ENCODE measurements at regions not wholly inside any gene's neighbourhood (a gene's known extent, or its start where the extent isn't known, plus 50 kb on each side); places are given as distances from the start of the nearest gene placed in this dataset.

DNA sequence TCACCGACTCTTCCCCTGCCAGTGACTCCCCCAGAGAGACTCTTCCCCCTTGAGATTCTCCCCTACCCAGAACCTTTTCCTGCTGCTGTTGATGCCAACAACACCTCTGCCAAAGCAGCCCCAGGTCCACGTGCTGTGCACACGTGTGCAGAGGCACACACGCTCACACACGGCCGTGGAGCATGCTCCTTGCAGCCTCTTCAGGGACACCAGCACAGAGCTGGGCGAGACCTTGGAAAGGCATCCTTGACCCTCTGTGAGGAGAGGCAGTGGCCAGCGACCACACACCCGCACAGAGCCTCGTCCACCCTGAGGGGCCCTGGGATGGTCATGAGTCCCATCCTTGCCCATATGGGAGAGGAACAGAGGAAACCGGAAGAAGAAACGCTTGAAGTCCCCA, 181.9 kb downstream of the RBFOX3 start:
- no peak overlapping the region for H3K4me3 ChIP-seq (ENCODE audit: low read depth, low read length)

DNA sequence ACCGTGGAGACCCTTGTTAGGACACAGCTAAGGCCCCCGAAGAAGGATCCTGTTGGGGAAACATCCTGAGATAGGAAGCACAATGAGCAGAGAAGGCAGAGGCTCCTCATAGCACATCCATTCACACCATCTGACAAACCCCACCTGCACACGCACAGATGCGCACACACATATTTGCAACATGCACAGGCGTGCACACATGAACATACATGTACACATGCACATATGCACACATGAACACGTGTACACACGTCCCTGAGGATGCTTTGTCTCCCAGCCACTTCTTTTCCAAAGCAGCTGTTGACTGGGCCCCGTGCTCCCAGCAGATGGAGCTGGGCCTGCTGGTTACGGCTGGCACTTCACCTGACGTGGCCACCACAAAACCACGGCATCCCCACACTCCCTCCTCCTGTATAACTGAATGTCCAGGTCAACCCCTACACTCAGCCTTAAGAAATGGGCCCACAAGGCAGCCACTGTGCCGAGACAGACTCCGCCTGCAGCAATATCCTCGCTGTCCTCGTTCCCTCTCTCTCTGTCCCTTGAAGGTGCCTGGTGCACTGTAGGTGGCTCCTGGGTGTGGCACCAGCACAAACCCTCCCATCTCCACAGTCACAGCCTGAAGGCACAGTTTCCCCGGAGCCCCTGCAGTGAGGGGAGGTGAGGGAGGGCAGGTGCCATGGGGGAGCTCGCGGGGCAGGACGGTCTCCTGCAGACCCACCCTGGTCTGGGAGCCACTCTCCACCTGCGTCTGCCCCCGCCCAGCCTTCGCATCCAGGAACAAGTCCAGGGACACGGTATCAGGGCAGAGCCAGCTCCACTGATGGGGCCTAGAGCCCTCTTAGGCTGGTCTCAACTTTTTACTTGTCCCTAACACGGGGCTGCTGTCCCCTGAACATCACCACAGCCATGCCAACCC, 183.0 kb downstream of the RBFOX3 start:
- H3K4me3 ChIP-seq (ENCODE audit: low read depth, low read length) = no peak overlapping the region

DNA sequence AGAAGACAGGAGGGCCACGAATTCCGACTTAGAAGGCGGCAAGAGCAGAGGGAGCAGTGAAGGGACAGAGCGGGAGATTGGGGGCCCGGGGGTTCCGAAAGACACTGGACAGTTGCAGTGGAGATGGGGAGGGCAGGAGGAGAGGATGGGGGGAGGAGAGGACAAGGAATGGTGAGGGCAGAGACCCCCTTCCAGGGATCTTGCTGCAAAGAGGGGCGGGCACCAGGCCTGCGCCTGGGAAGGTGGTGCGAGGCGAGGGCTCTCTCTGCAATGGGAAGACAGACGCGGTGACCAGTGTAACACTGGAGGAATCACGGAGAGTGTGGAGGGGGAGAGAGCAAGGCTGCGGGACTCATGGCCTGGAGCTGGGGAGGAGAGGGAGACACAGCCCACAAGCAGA, 185.2 kb downstream of the RBFOX3 start:
- no peak overlapping the region for H3K4me3 ChIP-seq (ENCODE audit: low read depth, low read length)

DNA sequence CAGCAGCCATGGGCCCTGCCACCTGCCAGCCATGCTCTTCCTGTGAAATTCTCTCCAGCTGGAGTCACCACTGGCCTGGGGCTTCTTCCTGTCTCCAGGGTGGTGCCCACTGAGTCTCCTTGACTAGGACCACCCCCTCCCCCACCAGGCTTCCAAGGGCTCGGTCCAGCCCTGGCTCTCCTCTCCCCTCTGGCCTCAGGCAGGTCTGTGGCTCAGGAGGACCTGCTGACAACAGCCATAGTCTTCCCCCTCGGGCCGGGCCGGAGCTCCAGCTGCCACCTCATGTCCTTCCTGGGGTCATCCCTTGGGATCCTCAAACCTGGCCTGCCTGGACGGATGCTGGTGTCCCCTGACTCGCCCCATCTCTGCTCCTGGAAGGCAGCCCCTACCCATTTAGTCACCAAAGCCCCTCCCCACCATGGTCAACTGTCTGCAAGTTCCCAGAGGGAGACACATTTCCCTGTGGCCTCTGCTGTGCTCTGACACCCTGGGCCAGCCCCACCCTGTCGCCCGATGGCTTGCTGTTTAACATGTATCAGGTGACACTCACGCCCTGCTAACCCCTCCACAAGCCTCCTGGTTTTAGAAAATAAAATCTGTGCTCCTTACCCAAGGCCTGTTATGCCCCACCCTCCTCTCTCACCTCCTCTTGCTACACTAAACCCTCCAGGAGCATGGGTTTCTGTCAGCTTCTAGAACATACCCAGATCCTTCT, 186.2 kb downstream of the RBFOX3 start:
- H3K4me3 ChIP-seq (ENCODE audit: low read depth, low read length) = no peak overlapping the region

DNA sequence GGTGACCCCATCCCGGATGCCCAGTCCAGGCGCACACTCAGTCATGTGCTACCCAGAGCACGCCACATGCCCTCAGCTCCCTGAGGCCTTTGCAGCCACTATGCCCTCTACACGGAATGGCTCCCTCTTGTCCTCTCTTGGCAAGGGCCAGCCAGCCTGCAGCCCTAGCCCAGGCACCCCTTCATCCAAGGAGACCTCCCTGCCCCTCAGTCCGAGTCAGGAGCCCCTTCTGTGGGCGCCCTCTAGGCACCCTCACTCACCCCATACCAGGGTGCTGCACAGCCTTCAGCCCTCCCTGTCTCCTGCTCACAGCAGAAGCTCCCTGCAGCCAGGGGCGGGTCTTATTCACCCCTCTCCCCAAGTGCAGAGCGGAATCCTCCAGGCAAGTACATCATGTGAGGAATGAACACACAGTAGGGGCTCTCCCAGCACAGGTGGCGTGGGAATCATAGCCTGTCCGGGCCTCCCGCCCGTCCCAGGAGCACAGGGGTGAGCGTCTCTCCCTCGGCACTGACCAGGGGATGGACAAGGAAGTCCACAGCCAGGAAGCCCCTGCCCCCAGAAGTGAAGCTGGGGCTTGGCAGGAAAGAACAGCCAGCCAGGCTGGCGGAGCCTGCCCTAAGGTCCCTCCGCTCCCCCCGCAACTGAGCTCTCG, 186.9 kb downstream of the RBFOX3 start:
- H3K4me3 ChIP-seq (ENCODE audit: low read depth, low read length) = no peak overlapping the region

DNA sequence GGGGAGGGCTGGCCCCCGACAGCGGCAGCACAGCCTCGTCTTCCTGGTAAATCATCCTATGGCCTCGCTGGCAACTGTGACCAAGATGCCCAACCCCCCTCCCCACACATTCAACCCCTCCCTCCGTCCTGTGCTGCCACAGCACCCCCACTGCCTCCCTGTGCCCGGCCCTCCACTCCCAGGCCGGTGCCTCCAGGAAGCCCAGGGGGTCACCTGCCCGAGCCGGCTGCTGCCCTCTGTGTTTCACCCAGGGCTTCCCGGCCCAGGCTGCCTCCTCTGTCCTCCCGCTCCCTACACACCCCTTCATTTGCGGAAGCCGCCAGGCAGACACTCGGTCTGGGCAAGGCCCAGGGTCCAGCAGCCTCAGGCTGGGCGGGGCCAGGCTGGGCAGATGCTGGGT, 188.6 kb downstream of the RBFOX3 start:
- H3K4me3 ChIP-seq (ENCODE audit: low read depth, low read length) = no peak overlapping the region

DNA sequence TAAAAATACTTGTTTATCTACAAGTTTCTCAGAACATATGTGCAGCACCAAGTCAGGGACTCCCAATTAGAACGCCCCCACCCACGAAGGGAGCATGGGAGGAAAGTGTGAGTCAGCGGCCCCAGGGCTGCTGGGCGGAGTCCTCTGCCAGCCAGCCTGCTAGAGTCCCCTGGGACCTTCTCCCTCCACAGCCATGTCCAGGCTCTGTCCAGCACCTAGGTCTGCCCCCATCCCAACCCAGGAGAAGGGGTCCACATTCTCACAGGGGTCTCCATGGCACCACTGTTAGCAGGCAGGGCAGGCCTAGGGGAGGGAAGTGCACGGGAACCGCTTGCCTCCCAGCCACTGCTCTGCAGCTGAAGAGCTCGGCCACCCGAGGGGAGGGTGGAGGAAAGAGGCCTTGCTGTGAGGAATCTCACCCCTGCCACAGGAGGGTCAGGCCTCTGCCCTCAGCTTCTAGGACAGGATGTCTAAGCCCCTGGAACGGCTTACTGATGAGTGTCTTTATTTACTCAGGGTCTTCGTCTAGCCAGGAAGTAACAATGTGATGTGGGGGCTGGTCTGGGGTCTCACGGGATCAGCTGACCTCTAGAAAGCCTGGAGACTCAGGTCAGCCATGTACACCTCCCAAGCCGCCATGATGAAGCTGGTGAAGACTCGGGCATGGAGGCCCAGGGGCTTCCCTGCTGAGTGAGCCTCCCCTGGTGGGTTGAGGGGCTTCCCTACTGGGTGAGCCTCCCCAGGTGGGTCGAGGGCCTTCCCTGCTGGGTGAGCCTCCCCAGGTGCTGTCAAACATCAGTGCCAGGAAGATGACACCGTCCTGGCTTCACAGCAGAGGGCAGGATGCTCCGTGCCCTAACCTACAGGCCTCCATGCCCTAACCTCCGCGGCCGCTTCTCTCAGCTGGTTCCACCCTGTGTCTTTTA, 190.3 kb downstream of the RBFOX3 start:
- H3K4me3 ChIP-seq (ENCODE audit: low read depth, low read length) = no peak overlapping the region

DNA sequence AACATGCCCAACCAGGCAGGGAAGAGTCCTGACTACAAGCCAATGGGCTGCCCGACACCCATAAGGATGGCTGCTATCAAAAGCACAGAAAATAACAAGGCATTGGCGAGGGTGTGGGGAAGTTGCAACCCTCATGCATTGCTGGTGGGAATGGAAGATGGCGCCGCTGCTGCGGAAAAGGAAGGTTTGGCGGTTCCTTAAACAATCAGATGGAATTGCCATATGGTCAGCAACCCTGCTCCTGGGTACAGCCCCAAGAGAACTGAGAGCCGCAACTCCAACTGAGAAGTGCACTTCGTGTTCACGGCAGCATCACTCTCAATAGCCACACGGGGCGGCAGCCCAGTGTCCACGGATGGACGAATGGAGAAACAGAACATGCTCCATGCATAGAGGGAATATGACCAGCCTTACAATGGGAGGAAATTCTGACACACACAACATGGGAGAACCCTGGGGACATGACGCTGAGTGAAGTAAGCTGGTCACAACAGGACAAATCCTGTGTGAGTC, 193.3 kb downstream of the RBFOX3 start:
- no peak overlapping the region for H3K4me3 ChIP-seq (ENCODE audit: low read depth, low read length)

DNA sequence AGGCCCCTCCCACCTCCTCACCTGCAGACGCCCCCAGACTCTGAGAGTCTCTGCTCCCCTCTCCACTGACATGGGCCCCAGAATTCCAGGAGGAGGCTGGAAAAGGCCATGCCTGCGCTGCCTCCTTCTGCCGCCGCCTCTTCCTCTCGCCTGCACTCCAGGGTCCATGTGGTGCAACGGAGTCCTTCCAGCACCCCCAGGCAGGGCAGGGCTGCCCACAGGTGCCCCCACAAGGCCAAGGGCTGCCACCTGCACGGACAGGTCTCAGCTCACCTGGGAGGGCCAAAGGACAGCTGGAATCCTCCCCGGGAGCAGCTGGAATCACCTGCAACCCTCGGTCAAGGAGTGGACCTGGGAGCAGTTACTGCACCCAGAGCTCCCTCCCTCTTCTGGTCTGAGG, 194.9 kb downstream of the RBFOX3 start:
- H3K4me3 ChIP-seq (ENCODE audit: low read depth, low read length) = no peak overlapping the region

DNA sequence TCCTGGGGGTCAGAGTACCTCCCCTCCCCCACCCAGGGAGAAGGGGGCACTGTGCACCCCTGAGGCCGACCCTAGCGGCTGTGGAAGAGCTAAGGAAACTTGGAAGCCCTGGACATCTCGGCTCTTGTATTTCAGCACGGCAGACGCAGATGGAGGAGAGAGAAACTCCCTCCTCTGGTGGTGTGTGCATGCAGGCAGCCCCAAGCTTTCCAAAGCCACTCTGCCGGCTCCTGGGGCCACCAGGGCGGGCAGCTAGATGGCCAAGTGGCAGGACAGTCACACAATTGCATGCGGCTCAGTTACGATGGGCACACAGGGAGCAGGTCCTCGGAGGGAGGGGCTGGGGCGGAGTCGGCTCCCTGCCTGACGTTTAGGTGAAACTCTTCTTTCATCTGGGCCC, 195.5 kb downstream of the RBFOX3 start:
- H3K4me3 ChIP-seq (ENCODE audit: low read depth, low read length) = no peak overlapping the region

DNA sequence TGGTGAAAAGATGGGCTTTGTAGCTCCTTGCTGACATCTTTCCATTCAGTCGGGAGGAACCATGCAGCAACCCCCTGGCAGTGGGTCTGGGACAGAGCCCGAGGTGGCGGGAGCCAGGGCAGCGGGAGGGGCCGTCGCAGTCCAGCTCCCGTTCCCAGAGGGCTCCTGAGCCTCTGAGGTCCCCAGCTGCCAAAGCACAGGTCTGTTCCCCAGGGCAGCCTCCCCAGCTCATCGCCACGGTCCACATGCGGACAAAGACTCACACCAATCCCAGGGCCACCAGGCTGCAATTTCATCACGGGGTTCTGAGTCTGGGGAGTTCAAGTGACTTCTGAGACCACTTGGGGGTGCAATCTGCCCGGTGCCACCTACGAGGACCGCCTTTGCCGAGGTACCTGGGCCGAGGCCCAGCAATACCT, 196.0 kb downstream of the RBFOX3 start:
- H3K4me3 ChIP-seq (ENCODE audit: low read depth, low read length) = no peak overlapping the region

DNA sequence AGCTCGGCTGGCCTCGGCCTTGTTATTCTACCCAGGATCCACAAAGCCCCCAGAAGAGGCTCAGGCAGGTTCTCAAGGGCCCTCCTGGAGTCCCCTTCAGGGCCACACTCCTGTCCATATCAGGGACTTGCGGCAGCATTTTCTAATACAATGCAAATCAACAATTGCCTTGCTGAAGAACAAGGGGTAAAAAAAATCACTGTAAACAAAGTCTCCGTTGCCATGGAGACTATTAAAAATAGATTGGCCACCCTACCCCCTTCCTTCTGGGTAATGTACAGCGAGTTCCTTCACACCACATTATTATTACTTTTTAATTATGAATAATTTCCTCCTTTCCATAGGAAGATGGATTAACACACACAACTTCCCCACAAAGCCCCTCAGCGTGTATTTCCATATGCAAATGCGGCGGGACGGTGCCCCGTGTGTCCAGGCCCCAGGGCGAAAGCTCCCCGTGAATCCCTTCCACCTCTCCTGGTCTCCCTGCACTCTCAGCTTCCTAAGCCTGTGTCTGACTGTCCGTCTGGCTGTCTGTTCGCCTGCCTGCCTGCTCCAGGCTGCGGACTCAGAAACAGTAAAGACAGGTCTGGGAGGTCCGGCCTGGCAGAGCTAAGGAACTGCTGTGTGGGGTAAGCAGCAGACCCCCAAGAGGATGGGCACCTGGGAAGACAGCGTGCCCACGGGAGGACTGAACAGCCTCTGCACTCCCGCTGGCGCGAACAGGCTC, 196.6 kb downstream of the RBFOX3 start:
- no peak overlapping the region for H3K4me3 ChIP-seq (ENCODE audit: low read depth, low read length)

DNA sequence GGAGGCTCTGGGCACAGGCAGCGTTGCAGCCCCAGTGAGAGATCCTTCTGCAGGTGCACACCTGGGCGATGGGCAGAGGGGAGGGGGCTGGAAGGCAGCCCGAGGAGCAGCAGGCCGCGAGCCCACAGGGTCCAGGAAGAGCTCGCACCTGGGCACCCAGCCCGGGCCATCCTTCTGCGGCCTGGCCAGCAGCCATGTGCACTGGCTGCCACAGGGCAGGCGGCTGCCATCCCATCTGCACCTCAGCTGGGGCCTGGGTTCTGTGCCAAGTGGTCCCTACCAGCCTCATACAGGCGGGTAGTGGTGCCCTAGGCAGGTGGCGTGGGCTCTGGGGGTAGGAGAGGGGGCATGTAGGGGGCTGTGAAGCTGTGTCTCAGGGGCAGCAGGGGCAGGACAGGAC, 197.2 kb downstream of the RBFOX3 start:
- H3K4me3 ChIP-seq (ENCODE audit: low read depth, low read length) = no peak overlapping the region

DNA sequence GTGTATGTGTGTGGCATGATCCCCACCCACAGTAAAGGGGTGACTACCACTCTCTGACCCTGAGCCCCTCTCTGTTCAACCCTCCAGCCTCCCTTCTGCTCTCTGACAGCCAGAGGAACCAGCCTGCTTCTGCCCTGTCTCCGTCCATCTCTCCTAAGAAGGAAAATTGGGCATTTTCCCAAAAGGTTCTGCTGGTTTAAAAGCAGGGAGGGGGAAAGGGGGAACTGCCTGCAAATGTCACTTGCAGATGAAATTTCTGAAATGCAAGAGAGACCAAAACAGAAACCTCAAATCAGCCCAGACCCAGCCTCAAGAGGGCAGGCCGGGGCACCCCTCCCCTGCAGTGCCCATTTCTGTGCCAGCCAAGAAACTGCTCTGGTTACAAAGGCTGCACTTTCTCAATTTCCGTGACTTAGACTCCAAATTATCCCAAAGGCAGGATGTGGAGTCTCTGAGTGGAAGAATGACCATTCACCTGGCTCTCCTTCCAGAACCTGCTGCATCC, 197.9 kb downstream of the RBFOX3 start:
- no peak overlapping the region for H3K4me3 ChIP-seq (ENCODE audit: low read depth, low read length)

DNA sequence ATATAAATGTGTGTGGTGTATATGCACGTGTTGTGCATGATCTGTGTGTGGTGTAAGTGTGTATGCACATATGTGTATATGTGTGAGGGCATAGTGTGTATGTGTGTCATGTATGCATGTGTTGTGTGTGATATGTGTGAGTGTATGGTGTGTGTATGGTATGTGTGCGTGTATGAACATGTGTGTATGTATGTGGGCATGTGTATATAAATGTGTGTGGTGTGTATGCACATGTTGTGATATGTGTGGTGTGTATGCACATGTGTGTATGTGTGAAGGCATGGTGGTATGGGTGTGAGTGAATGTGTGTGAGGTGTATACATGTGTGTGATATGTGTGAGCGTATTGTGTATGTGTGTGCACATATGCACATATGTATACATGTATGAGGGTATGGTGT, 198.7 kb downstream of the RBFOX3 start:
- H3K4me3 ChIP-seq (ENCODE audit: low read depth, low read length) = no peak overlapping the region

DNA sequence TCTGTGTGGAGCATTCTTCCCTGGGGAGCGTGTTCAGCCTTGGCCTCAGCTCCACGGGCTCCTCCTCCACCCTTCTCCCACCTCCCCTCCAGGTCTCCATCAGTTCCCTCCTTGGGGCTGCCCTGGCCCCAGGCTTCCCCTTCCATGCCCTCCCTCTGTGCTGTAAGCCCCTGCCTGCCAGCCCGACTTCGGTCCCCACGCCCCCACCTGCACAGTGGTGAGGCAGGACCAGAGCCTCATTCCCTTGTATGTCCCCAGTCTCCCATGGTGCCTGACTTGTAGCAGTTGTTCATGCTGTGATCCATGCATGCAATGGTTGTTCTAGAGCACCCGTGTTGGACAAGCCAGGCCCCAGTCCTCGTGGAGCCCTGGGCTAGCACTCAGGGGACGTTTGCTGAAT, 199.4 kb downstream of the RBFOX3 start:
- no peak overlapping the region for H3K4me3 ChIP-seq (ENCODE audit: low read depth, low read length)

DNA sequence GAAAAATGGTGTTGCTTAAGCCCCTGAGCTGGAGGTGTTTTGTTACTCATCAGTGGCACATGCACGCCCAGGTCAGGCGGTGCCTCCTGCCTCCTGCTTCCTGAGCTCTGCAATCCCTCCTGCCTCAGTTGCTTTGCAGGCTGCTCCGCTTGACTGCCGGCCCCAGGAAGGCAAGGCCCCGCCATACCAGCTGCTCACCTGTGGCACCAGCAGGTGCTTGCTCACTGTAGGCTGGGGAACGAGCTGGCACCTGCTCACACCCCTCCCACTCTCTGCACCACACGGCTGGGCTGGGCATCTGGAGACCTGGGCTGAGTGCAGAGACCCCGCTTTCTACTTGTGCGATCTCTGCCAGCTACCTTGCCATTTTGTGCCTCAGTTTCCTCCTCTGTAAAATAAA, 200.2 kb downstream of the RBFOX3 start:
- no peak overlapping the region for H3K4me3 ChIP-seq (ENCODE audit: low read depth, low read length)

DNA sequence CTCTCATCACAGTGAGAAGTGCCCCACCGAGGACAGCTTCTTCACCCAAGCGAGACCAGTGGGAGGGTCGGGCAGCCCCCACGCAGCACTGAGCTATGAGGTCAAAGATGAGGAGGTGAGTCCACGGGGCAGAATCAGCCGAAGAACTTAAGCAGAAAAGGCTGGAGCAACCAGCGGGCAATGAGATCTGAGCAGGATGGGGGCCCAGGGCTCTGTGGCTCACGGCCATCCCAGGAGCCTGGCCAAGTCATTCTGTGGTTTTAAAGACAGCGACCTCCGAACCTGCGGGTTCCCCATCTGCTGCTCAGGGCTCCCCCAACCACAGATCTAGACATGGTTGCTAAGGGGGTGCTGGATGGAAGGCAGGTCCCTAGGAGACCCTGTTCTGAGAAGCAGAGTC, 202.6 kb downstream of the RBFOX3 start:
- no peak overlapping the region for H3K4me3 ChIP-seq (ENCODE audit: low read depth, low read length)

DNA sequence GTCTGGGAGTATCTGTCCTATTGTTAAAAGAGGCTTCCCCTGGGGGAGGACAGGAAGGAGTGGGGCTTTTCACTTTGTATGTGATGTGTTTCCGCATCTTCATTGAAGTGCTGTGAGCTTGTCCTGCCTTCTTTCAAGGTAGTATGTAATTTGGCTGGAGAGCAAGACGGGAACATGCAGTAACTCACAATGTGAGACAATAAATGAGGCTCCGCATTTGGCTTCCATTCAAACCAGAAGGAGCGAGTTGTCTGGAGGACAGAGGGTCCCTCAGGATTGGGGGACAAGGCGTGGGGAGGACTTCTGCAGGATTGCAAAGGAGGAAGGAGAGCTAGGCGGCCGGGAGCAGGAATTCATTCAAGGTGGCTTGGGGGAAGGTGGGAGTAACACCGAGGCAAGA, 203.5 kb downstream of the RBFOX3 start:
- no peak overlapping the region for H3K4me3 ChIP-seq (ENCODE audit: low read depth, low read length)

DNA sequence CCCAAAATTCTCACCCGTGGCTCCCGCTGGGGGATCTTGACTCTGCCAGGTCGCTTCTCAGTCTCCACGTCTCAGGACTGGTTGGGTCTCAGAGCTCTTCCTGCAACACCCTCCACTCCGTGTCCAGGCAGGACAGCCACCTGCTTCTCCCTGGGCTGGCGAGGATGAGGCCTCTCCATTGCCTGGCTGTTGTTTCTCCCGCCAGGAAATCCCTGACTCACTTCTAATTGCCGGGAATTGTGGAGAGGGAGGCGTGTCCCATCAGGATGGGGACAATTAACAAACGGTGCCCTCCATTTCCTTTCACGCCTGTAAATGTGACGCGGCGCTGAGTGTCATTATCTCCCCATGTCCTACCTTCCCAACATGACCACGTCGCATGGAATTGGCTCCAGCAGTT, 204.5 kb downstream of the RBFOX3 start:
- no peak overlapping the region for H3K4me3 ChIP-seq (ENCODE audit: low read depth, low read length)
